SK-N-SH treated with all-trans-retinoic acid at 6 μM for 48 hours (cell line): ENCODE measurements at regions not wholly inside any gene's neighbourhood (a gene's known extent, or its start where the extent isn't known, plus 50 kb on each side); places are given as distances from the start of the nearest gene placed in this dataset.

Experiments used
- CSDC2 ChIP-seq: fragments of 250-450 bp; sonication (Bioruptor Pico); IDR thresholded peaks from 2 replicates; pipeline ENCODE4 v1.5.0; 2020; ENCODE audit warnings: mild to moderate bottlenecking, moderate library complexity
- OSR1 ChIP-seq: fragments of 250-450 bp; sonication (Bioruptor Pico); IDR thresholded peaks from 2 replicates; pipeline ENCODE4 v1.8.0; 2022; ENCODE audit warnings: moderate library complexity, mild to moderate bottlenecking, inconsistent platforms
- TCF4 ChIP-seq: fragments of 250-450 bp; sonication (Bioruptor Pico); IDR thresholded peaks from 2 replicates; pipeline ENCODE4 v1.8.0; 2021; ENCODE audit warnings: mild to moderate bottlenecking, moderate library complexity, borderline replicate concordance
- TF ChIP-seq, protein P1 (sequence below): fragments of 250-450 bp; sonication (Bioruptor Pico); IDR thresholded peaks from 2 replicates; pipeline ENCODE4 v1.8.0; 2021; ENCODE audit warnings: low read depth, mild to moderate bottlenecking, moderate library complexity, borderline replicate concordance
- TF ChIP-seq, protein P2 (sequence below): fragments of 250-450 bp; sonication (Bioruptor Pico); IDR thresholded peaks from 2 replicates; pipeline ENCODE4 v1.8.0; 2020; ENCODE audit warnings: mild to moderate bottlenecking, moderate library complexity, borderline replicate concordance

DNA sequence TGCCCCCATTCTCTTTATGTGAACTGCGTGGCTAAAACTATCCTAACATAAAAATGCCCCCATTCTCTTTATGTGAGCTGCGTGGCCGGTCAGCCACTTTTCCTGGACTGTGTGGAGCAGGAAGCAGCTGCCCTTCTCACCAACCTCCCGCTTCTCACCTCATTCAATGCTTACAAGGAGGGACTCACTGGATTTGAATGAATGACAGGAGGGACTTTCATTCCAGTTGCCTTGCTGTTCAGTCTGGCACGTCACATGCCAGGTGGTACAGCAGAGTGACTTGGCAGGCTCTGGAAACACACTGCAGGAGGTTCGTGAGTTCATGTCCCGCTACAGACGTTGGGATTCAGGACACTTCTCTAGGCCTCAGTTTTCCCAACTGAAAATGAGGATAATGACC, 60.2 kb upstream of the NFIL3 start:
- TF ChIP-seq OSR1 (CRISPR knock-in tag): no peak
- TF ChIP-seq TCF4 (CRISPR knock-in tag): no peak
- TF ChIP-seq, protein P1, sequence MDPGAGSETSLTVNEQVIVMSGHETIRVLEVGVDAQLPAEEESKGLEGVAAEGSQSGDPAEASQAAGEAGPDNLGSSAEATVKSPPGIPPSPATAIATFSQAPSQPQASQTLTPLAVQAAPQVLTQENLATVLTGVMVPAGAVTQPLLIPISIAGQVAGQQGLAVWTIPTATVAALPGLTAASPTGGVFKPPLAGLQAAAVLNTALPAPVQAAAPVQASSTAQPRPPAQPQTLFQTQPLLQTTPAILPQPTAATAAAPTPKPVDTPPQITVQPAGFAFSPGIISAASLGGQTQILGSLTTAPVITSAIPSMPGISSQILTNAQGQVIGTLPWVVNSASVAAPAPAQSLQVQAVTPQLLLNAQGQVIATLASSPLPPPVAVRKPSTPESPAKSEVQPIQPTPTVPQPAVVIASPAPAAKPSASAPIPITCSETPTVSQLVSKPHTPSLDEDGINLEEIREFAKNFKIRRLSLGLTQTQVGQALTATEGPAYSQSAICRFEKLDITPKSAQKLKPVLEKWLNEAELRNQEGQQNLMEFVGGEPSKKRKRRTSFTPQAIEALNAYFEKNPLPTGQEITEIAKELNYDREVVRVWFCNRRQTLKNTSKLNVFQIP (CRISPR knock-in tag): no peak
- TF ChIP-seq, protein P2, sequence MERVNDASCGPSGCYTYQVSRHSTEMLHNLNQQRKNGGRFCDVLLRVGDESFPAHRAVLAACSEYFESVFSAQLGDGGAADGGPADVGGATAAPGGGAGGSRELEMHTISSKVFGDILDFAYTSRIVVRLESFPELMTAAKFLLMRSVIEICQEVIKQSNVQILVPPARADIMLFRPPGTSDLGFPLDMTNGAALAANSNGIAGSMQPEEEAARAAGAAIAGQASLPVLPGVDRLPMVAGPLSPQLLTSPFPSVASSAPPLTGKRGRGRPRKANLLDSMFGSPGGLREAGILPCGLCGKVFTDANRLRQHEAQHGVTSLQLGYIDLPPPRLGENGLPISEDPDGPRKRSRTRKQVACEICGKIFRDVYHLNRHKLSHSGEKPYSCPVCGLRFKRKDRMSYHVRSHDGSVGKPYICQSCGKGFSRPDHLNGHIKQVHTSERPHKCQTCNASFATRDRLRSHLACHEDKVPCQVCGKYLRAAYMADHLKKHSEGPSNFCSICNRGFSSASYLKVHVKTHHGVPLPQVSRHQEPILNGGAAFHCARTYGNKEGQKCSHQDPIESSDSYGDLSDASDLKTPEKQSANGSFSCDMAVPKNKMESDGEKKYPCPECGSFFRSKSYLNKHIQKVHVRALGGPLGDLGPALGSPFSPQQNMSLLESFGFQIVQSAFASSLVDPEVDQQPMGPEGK (CRISPR knock-in tag): no peak
- no peak for TF ChIP-seq CSDC2
